ENCODE measurements at regions not wholly inside any gene's neighbourhood (a gene's known extent, or its start where the extent isn't known, plus 50 kb on each side); places are given as distances from the start of the nearest gene placed in this dataset.

DNA sequence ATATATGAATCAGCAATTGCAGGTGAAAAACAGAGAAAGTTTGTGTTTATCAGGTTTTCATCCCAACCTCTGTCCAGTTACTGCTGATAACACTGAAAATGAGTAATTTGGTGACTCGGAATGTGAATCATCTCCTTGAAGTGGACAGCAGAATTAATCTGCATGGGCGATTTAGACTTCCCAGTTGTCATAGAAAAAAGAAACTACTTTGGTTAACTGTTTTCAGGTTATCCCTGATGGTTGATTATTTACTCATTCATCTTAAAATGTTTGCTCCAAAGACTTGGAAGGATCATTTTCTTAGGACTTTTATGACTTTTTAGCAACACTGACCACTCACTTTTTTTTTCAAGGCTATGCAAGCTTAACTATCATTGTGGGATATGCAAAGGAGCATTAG, 504.1 kb upstream of the ANKRD30A start:
- DNase-seq: no peak

DNA sequence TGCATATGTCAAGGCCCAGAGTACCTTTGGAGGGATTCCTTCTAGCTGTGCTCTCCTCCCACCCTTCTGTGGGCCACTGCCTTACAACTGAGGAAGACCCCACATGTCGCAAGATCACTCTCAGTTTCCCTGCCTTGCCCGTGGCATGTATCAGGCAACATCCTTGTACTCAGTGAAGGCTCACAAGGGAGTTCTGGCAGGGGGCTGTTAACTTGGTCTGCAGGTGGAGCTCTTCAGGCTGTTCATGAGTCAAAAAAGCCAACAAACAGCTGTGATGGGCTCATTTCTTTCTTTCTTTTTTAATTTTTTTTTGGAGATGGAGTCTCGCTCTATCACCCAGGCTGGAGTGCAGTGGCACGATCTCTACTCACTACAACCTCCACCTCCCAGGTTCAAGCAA, 513.0 kb upstream of the ANKRD30A start:
- no peak for DNase-seq

DNA sequence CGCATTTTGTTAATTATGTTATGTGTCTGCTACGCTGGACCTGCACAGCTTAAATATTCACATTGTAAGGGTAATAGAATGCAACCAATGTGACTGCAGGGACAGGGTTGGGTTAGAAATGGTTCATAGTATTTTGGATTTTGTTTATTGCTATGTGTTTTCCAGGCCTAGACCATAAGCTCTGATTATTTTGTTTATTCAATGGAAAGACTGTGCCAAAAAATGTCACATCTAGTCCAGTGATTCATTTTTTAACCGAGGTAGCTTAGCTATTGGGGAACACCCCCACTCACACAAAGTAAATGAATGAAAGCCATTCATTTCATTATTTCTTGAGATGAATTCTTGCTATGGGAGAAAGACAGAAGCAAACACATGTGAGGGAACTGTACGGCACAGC, 516.5 kb upstream of the ANKRD30A start:
- no peak for DNase-seq

DNA sequence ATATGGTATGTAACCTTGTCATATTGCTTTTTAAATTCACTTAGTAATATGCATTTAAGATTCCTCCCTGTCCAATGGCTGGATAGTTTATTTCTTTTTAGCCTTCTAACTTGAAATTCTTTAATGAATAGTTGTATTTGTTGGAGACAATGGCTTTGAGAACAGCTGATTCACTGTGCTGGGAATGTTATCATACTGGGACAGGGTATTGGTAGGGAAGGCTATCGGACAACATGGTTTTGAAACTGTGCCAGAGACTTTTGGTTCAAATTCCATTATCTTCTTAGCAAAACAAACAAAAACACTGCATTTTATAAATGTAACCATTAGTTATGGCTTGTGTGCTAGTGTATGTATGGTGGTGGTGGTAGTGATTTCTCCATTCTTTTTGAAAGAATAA, 517.1 kb upstream of the ANKRD30A start:
- DNase-seq: peak; percentile 71

DNA sequence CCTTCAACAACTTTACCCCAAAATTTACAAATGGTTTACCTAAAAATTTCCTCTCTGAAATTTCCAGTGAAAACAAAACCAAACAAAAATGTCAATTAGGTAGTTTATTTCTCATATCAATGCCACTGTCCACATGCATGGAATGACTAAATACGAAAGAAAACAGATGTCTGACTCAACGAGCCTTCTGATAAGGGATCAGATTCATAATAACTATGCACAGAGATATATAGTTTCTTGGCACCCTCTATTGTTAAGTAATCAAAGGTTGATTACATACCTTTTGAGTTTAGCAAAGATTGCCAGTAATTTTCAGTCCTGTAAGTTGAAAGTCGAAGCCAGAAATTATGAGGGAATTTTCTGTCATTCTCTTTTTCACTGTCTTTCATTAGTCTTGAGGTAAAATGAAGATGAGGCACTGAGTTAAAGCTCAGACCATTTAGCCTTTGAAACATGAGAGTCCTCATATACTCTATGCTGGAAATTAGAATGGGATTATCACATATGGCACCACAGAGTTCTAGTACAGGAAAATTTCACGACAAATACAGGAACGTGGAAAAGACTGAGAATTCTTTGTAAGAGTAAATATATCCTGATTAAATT, 519.1 kb upstream of the ANKRD30A start:
- no peak for DNase-seq

DNA sequence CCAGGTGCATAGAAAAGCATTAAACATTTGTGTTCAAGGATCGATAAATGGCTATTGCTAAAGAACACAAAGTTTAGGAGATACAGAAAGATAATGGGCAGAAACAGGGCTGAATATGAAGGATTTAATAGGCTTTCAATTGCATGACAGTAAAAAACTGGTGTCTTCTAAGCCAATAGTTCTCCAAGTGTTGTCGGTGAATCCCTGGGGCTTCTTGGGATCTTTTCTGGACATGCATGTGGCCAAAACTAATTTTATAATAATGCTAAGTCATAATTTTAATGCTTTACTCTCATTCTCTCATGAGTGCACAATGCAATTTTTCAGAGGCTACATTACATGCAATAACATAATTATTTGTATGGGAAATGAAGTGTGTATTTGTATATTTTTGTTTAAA, 521.1 kb upstream of the ANKRD30A start:
- DNase-seq: no peak

DNA sequence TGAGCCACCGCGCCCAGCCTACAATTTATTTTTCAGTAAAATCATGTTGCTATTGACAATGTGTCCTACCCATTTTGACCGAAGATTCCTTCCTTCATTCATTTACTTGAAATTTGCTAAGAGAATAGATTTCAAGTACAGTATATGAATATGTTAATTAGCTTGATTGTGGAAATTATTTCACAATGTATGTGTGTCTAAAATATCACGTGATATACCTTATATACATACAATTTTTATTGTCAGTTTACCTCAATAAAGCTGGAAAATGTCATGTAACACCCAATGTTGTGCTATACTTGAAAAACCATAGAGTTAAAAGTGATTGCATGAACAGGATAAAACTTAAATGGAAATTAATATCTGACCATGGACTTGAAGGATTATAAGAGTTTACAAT, 521.7 kb upstream of the ANKRD30A start:
- no peak for DNase-seq

DNA sequence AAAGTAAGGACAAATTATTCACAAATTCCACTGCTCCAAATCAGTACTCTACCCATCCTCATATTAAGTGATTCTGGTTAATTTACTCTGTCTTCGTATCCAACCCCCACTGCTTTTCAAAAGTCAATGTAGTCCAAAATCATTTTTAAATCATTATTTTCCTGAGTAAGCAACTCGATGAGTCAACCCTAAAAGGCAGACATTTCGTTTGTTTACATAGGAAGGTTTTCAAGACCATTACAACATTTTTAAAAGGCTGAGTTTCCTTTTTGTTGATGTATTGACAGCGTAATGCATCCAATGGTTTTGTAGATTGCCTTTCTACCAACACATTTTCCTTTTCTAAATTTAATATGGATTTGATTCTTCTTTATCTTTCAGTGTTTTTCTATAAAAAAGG, 523.0 kb upstream of the ANKRD30A start:
- DNase-seq: peak; percentile 66

DNA sequence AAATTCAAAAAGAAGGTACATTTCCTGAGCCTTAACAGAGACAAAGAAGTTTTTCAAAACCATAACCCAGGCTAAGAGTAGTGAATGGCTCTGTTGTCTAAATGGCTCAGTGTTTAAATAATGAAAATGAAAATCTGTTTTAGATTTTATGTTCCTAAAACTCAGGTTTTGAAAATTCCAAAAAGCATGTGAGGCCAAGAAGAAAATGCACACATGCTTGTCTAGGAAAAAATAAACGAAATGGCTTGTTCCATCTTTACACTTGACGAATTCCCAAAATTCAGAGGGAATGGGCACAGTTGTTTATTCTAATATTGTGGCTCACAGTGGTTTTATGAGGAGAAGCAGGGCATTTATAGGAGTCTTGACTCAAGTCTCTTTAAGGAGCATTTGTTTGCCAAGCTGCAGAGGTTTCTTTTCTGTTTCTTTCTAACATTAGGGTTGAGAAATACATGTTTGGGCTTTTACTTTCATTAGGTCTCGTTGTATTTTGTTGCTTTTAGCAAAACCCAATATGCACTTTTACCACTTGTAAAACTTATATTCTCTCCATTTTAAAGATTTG, 527.6 kb upstream of the ANKRD30A start:
- no peak for DNase-seq

DNA sequence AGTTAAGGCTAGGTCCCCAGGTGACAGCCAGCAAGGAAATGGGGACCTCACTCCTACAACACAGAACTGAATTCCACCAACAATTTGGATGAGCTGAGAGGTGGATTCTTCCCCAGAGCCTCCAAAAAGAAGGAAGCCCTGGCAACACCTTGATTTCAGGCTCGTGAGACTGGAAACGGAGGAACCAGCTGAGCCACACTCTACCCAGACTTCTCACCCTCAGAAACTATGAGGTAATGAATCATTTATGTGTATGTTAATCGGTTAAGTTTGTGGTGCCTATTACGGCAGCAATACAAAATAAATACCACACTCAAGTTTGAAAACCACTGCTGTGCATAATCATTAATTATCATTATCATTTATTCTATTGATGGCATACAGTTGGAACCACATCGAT, 532.4 kb upstream of the ANKRD30A start:
- no peak for DNase-seq

DNA sequence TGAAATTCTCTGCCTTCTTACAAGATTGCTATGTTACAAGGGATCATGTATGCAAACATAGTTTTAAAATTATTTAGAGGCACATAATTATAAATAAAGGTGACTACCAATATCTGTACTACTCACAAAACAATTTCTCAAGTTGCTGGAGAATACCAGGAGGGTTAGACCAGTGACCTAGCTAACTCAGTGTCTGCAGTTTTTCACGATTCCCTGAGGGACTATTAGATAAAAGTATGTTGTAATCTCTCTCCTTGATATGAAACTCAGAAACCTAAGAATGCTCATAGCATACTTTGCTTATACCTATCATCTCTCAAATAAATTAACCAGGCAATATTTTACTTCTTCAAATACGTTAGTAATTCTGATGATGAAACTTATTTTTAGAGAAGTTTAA, 534.0 kb upstream of the ANKRD30A start:
- DNase-seq: peak; percentile 62

DNA sequence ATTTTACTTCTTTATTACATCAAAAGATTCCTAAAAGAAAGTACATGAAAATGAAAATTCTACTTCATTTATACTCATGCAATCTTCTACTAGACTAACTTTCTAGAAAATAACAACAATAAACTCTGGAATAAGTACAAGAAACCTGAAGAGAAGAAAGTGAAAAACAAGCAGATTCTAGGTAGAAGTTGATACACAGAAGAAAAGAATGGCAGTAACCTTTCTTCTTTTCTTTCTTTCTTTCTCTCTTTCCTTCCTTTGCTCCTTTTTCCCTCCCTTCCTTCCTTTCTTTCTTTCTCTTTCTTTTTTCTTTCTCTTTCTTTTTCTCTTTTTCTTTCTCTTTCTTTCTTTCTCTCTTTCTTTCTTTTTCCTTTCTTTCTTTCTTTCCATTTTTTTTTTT, 541.7 kb upstream of the ANKRD30A start:
- DNase-seq: no peak

DNA sequence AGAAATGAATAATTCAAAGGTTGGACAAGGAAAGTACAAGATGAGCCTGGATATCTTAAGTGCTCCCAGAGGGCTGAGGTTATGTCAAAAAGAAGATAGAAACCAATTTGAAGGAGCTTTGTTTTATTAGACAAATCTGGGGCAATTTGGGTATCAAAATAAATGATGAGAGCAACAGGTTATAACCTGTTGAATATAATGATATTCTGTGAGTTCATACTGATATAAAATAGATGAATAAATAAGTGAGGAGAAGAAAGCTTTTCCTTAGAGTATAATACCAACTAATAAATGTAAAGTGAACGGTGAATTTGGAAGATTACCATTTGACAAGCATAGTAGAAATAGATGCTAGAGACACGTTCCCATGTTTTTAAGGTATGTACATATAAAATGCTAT, 544.2 kb upstream of the ANKRD30A start:
- no peak for DNase-seq

DNA sequence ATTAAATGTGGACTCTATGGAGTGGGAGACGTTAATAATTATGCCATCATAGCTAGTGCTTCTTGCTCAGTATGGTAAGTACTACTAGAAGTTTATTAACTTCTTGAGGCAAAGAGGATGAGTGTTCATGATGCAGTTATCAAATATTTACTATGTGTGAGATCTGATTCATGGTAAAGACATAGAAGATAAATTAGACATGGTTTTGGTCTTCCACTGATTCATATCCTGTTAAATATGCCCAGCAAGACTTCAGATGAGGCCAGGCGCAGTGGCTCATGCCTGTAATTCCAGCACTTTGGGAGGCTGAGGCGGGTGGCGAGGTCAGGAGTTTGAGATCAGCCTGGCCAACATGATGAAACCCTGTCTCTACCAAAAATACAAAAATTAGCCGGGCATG, 547.1 kb upstream of the ANKRD30A start:
- DNase-seq: peak; percentile 85

DNA sequence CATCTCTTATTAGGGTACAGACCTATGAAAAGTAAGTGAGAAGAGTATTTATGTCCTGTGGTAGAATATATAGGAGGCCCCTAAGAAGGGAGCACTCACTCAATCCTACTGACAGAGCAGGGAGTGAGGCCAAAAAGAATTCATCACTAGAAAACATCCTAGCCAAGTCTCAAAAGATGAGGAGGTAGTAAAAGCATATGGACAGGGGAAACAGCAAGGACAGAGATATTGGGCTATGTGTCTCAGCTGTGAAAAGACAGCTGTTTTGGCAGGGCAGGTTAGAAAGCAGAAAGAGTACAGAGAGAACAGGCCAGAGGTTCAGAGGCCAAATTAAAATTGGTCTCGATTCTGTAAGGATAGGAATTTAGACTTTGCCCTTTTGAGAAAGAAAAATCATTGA, 548.3 kb upstream of the ANKRD30A start:
- DNase-seq: peak; percentile 44

DNA sequence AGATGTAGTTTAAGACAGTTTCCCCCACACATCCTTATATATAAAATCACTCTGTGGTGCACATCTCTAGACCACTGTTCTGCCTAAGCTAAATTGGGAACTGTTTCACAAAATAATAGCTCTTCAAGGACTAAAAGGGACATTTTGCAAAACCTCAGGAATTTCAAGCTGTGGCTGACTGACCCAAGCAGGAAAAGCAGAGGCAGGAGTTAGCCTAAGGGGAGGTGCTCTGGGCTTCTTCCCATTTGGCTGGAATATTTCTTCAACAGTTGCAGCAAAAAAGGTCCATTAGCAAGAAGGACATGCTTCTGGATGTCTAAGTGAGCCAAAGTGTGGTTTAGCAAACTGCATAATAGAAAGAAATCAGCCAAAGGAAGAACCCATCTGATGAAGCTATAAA, 551.2 kb upstream of the ANKRD30A start:
- peak; percentile 89 for DNase-seq

DNA sequence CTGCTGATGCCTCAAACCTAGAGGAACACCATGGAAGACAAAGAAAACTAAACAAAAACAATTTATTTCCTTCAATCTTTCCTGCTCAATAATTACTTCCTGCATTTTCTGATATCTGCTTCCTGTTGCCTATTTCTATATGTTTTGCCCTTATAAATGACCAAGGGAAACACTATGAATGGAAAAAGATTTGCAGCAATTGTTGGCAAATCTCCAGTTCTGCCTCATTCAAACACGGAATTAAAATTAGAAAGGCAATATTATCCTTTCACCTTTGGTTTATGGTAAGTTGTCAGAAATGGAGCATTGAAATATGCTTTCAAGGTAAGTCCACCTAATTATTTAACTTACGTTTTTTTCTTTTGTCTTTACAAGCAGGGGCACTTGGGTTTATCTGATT, 552.2 kb upstream of the ANKRD30A start:
- DNase-seq: no peak

DNA sequence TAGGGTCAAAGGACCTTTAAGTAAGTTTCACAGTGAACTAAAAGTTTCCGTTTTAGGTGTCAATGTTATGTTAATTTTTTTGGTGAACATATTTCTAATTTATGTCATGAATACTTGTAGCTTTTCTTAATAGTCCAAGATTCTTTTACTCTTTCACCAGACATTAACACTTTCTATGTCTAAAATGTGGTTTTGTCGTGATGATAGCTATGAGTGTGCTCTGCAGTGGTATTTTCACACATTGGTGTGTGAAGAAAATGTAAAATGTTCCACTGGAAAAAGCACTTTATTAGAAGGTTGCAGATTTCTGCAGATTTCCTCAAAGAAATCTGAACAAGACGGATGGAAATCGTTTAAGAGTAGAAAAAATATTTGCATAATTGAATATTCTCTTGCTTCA, 561.0 kb upstream of the ANKRD30A start:
- no peak for DNase-seq

DNA sequence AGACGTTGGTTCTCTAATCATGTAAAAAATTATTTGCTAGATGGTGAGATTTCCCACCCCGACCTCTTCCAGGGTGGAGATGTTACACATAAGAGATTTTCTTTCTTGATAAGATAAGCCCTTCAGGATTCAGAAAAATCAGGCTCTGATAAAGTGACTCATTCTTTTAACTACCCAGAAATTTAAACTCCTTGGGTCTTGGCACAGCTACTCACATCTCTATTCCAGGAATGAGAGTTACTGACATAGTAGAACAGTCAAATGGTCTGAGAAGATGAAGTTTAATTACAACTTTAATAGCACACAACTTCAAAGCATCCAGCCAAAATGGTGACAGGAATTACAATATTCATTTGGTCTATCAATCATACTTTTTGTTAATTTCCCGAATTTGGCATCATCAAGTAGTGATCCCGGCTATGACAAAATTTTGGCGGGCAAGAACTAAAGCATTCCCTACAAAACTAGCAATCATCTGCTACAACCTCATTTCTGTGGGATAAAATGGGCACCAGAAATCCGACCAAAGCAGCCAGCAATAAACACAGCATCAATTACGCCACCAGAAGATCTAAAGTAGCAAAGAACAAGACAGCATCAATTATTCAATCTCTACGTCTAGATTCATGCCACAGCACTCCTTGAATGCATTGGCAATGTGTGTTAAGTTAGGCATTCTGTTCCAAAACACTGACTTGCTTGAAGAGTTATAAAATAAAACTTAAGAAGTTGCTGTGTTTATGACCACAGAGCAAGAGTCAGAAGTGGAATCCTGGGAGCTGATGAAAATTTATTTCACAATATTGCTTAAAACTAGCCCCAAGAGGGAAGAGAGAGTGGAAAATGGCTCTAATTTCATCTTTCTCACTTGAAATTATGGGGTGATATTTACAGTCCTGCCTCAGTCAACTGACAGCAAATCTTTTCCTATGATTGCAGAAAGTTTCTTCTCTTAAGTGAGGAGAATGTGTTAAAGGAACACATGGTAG, 565.7 kb upstream of the ANKRD30A start:
- peak; percentile 35 for DNase-seq

DNA sequence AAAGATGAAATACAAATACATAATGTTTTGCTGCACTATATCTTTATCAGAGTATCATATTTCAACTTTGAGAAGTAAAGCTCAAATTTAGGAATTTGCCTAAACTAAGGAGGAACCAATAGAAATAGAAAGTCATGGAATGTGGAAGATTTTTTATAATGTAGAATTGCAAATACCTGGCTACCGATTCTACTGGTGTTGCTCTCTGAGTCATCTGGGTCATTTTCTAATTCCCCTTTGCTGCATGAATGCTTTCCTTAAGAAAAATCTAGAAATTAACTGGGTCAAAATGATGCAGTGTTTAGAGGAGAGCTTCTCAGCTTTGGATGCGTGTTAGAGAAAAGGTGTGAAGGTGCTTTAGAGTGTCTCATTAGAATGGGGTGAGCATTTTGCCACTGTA, 568.9 kb upstream of the ANKRD30A start:
- peak; percentile 28 for DNase-seq

DNA sequence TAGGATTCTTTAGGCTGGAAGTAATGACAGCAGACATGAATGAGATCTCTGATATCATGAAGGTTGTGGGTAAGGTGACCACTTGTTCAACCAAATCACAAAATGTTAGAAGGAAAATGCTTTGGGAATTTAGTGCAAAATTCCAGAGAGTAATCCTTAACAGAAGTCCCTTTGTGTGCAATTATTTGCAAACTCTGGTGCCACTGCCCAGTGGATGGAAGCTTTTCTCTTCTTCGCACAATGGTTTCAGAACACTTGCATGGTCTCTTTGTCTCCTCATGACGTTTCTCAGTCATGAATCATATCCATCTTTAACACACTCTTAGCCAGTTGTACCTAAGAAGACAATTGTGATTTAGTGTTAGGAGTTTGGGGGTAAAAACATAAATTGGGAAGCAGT, 570.4 kb upstream of the ANKRD30A start:
- DNase-seq: no peak

DNA sequence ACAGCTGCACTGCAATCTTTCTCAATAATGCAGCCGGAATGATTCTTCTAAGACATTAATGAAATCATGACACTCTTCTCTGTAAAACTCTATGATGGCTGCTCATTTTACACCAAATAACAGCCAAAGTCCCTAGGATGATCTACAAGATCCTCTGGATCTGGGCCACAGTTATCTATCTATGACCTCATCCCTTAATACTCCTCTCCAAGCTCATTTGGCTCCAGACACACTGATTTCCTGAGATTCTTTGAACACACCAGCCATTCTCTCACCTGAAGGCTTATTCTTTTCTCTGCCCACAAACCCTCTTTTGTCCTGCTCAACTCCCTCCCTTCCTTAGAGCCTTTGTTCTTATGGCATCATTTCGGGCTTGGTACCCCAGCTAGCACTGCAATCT, 577.4 kb upstream of the ANKRD30A start:
- no peak for DNase-seq

DNA sequence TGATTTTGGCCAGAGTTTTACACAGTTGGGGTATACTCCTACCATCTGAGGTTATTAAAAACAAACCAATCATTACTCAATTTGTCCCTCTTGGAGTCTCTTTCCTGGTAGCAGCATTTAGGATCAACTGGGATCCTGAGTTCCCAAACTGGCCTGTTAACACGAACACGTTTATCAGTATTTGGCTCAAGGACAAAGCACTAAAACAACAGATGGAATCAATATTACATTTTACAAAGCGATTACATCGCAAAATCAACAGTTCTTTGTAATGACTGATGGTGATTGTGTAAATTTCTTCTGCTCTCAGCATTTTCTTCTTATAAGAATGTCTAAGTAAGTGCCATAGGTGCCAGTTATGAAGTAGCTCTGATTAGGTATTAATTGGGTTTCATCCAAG, 582.9 kb upstream of the ANKRD30A start:
- peak; percentile 34 for DNase-seq

DNA sequence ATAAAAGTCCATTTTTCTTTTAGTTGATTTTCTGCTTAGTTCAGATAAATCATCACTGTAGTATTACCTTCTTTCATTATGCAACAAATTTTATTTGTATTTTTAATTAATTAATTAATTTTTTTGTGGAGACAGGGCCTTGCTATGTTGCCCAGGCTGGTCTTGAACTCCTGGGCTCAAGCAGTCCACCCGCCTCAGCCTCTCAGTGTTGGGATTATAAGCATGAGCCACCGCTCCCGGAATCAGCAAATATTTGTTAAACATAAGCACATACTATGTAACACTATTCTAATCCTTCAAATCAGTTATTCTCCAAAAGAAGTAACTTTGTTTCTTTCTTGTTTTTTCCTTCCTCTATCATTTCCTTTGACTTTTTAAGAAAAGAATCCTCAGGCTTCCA, 584.8 kb upstream of the ANKRD30A start:
- DNase-seq: no peak
